Upper lobe of right lung (tissue), 1 donor: ENCODE measurements at regions not wholly inside any gene's neighbourhood (a gene's known extent, or its start where the extent isn't known, plus 50 kb on each side); places are given as distances from the start of the nearest gene placed in this dataset.
A peak's percentile ranks its signal among the peaks of the same experiment; 100 is the strongest.

Source experiments
- ATAC-seq: fragments of 200-7000 bp; cut with Tn5 transposase; one replicate; pipeline ENCODE4 v1.9.1; 2020; ENCODE audit warnings: mild to moderate bottlenecking, moderate library complexity
- DNase-seq: peaks from one replicate; pipeline ENCODE4 v3.0.0-alpha.2; 2020
- H3K27ac ChIP-seq: fragments of 200-600 bp; one replicate; pipeline ENCODE4 v1.8.0; 2022
- H3K27me3 ChIP-seq: fragments of 200-600 bp; one replicate; pipeline ENCODE4 v1.8.0; 2022; ENCODE audit warnings: mild to moderate bottlenecking
- H3K36me3 ChIP-seq: fragments of 200-600 bp; one replicate; pipeline ENCODE4 v1.8.0; 2022
- H3K4me1 ChIP-seq: fragments of 200-600 bp; one replicate; pipeline ENCODE4 v1.8.0; 2022
- H3K4me3 ChIP-seq: fragments of 200-600 bp; one replicate; pipeline ENCODE4 v1.8.0; 2022; ENCODE audit warnings: mild to moderate bottlenecking
- H3K9me3 ChIP-seq: fragments of 200-600 bp; one replicate; pipeline ENCODE4 v1.8.0; 2022
- CTCF ChIP-seq: fragments of 200-600 bp; IDR thresholded peaks from one replicate; pipeline ENCODE4 v1.8.0; 2022; ENCODE audit warnings: antibody characterized with exemption
- intact Hi-C: fragments of 100-400 bp; cut with DNase I; formaldehyde crosslinking; loops from one replicate; pipeline ENCODE4 v1.11.0; 2022
- donor health status: DM: no; HTN: yes; CAD: no; lungs with severe emphysema.

GRCh38 chrX:125505207-125505606 is 185.5 kb downstream of the TEX13C start:
- intact Hi-C loops = no loop called here
- H3K27ac ChIP-seq = no peak overlapping the region
- DNase-seq = no peak
- H3K4me1 ChIP-seq = no peaks in the 10 kb centered on the region
- H3K9me3 ChIP-seq = no peaks in the 10 kb centered on the region
- no peak for ATAC-seq
- no peaks in the 10 kb centered on the region for H3K27me3 ChIP-seq
- TF ChIP-seq CTCF = no peak
- no peak overlapping the region for H3K4me3 ChIP-seq
- no peaks in the 10 kb centered on the region for H3K36me3 ChIP-seq

- no peak for ATAC-seq
- H3K9me3 ChIP-seq = no peaks in the 10 kb centered on the region
- no peak for TF ChIP-seq CTCF
- H3K4me1 ChIP-seq = no peaks in the 10 kb centered on the region
- no peak overlapping the region for H3K27ac ChIP-seq
- H3K4me3 ChIP-seq = no peak overlapping the region
- intact Hi-C loops = no loop called here
- DNase-seq = no peak
- no peaks in the 10 kb centered on the region for H3K36me3 ChIP-seq
- no peaks in the 10 kb centered on the region for H3K27me3 ChIP-seq
These were observed 187.4 kb downstream of the TEX13C start for GRCh38 chrX:125507119-125507518.

- ATAC-seq (no peak), DNase-seq (no peak)
- H3K27me3 ChIP-seq = no peaks in the 10 kb centered on the region
- no peaks in the 10 kb centered on the region for H3K4me1 ChIP-seq
- H3K27ac ChIP-seq = no peak overlapping the region
- H3K9me3 ChIP-seq = no peaks in the 10 kb centered on the region
- no peaks in the 10 kb centered on the region for H3K36me3 ChIP-seq
- no peak overlapping the region for H3K4me3 ChIP-seq
- intact Hi-C loops = no loop called here
- TF ChIP-seq CTCF = no peak
These were observed 200.4 kb downstream of the TEX13C start for GRCh38 chrX:125520029-125520428.

- Histone ChIP-seq H3K36me3 (no peaks in the 10 kb centered on the region), H3K27ac (no peak overlapping the region), H3K27me3 (no peaks in the 10 kb centered on the region), H3K4me3 (no peak overlapping the region), H3K4me1 (no peaks in the 10 kb centered on the region), H3K9me3 (no peaks in the 10 kb centered on the region)
- no peak for ATAC-seq
- TF ChIP-seq CTCF = no peak
- DNase-seq = no peak
- intact Hi-C loops = no loop called here
These were observed 203.1 kb downstream of the TEX13C start for GRCh38 chrX:125522752-125523151.

- Histone ChIP-seq H3K27me3 (no peaks in the 10 kb centered on the region), H3K36me3 (no peaks in the 10 kb centered on the region), H3K4me1 (no peaks in the 10 kb centered on the region), H3K9me3 (no peaks in the 10 kb centered on the region), H3K27ac (no peak overlapping the region), H3K4me3 (no peak overlapping the region)
- TF ChIP-seq CTCF = no peak
- DNase-seq (no peak), ATAC-seq (peak; percentile 92)
- intact Hi-C loops = no loop called here
These were observed 212.9 kb downstream of the TEX13C start for GRCh38 chrX:125532411-125533089.

GRCh38 chrX:125533352-125533751 is 213.7 kb downstream of the TEX13C start:
- no peaks in the 10 kb centered on the region for H3K27me3 ChIP-seq
- H3K4me3 ChIP-seq = no peak overlapping the region
- H3K4me1 ChIP-seq = no peaks in the 10 kb centered on the region
- DNase-seq (no peak), ATAC-seq (peak; percentile 47)
- H3K9me3 ChIP-seq = no peaks in the 10 kb centered on the region
- H3K36me3 ChIP-seq = no peaks in the 10 kb centered on the region
- no peak overlapping the region for H3K27ac ChIP-seq
- TF ChIP-seq CTCF = no peak
- intact Hi-C loops = no loop called here
